SKM-1 treated with dmso at 0.1 percent for 144 hours (cell line): ENCODE measurements at regions not wholly inside any gene's neighbourhood (a gene's known extent, or its start where the extent isn't known, plus 50 kb on each side); places are given as distances from the start of the nearest gene placed in this dataset.

ENCODE experiments used
- DNase-seq: peaks from one replicate; lab custom pipeline; 2025; ENCODE audit not compliant: unreplicated experiment; lab: John Stamatoyannopoulos, UW

DNA sequence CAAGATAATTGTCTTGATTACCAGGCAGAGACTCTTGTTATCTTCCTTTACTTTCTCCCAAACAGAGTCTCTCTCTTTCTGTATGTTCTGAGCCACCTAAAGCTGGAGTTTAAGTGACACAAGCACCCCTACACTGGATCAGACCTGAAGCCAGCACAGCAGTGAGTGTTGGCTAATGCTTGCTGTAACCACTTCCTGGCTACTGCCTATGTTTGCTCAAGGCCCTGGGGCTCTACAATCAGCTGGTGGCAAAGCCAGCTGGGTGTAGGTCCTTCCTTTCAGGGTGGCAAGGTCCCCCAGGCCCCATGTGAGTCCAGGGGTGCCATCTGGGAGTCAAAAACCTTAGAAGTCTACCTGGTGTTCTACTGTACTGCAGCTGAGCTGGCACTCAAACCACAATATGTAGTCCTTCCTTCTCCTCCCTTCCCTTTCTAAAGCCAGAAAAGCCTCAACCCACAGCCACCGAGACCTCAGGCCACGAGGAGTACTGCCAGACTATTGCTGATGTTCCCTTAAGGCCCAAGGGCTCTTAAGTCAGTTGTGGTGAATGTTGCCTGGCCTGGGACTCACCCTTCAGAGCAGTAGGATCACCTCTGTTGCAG lies 416.3 kb downstream of the ADRA2A start:
- no peak for DNase-seq

DNA sequence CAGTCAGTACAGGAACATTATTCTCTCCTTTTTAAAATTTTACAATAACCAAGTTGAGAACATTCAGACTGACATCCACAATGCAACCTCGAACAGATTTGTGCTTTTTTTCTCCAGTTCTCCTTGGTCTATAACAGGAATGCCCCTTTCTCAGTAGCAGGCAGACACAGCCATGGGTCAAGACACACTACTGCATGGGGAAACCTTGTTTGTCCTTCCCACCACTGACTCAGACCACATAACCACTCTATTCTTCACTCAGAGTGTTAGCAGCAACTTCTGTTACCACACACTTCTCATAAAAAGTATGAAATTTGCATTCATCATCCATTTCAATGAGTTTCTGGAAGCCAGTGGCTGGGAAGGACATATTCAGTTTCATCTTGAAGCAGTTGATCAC lies 421.7 kb downstream of the ADRA2A start:
- DNase-seq, result no peak

DNA sequence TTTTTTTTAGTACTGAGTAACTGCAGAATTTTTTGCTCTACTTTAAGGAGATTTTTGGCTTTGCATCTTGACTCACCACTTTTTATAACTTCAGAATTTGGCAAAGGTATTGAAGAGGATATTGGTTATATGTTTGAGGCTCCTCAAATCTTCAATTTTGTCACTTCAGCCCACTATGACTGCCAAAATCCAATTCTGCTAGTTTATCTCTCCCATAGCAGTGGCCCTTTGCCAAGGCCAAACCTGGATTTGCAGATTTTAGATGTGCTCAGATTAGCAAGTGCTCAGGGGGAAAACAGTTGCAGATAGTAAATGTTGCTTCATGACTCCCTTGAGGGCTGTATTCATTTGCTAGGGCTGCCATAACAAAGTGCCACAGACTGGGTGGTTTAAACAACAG lies 427.5 kb downstream of the ADRA2A start:
- DNase-seq, result no peak

- no peak for DNase-seq
Measured at GRCh38 chr10:111506266-111507034, 429.6 kb downstream of the ADRA2A start.

GRCh38 chr10:111511751-111512150 lies 434.9 kb downstream of the ADRA2A start:
- no peak for DNase-seq

DNA sequence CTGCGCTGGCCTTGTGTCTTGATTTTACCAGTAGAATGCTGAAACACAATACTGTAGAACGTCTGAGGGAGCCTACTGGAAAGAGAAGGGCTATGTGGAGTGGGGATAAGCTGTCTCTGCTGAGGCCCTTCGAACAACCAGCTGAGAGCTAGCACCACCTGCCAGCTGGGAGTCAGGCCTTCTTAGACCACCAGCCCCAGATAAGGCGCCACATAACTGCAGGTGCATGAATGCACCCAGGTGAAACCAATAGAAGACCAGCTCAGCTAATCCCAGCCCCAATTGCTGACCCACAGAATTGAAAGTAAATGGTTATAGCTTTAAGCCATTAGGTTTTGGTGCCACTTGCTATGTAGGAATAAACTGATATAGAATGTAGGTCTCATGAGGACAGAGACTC lies 438.4 kb downstream of the ADRA2A start:
- DNase-seq, result no peak

DNA sequence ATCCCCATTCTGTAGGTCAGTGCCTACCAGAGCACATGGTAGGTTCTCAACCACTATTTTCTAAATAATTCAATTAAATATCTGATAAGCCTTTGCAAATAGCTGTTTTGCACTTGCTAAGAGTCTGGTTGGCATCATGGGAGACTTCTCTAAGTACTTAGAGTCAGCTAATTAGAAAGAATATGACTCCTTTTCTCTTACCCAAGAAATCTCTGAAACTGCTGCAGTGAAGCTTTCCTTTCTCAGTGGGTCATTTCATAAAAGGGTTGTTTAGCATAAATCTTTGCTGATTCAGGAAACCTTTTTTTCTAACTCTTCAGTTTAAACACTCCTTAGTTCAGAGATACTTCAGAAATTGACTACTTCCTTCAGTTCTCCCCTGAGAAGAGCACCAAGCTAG lies 438.9 kb downstream of the ADRA2A start:
- no peak for DNase-seq

GRCh38 chr10:111516144-111516543 lies 439.3 kb downstream of the ADRA2A start:
- no peak for DNase-seq

GRCh38 chr10:111522141-111522540 lies 445.3 kb downstream of the ADRA2A start:
- no peak for DNase-seq

GRCh38 chr10:111522551-111522950 lies 445.7 kb downstream of the ADRA2A start:
- DNase-seq, result no peak

DNA sequence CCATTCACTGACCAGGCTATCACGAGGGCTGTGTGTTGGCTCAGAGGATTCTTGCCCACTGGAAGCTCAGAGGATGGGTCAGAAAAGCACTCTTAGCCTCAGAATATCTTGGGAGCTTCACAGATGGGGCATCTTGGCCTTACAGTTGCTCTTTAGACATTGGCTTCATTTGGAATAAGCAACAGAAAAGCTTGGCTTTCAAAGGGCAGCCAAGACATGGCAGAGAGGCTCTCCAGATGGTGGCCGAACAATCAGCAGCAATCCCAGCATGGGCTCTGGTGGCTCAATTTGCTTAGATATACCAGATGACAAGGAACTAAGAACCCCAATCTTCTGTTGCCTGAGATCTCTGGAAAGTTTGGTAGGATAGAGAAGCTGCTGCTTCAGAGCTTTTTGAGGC lies 446.2 kb downstream of the ADRA2A start:
- no peak for DNase-seq

- no peak for DNase-seq
Measured at GRCh38 chr10:111524134-111524533, 447.3 kb downstream of the ADRA2A start.

GRCh38 chr10:111525696-111526095 lies 448.9 kb downstream of the ADRA2A start:
- DNase-seq, result no peak

- DNase-seq, result no peak
Measured at GRCh38 chr10:111531690-111532089, 454.9 kb downstream of the ADRA2A start.

DNA sequence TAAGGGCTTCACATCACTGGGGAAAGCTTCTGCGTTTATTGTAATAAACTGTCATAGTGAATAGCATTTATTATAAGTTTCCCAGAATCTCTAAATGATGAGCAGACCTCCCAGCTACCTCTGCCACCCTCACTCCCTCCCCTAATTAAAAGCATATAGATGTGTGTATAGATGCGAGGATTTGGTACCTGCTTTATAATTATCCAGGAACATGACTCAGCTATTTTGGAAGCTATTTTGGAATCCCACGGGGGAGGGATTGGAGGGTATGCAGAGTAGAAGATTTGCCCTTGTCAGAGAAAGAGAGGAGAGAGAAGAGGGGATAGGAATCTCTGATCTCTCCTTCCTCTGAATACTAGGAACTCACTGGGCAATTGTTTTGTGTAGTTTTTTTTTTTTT lies 455.3 kb downstream of the ADRA2A start:
- DNase-seq, result no peak

- no peak for DNase-seq
Measured at GRCh38 chr10:111539246-111539645, 462.4 kb downstream of the ADRA2A start.

GRCh38 chr10:111543854-111544253 lies 467.0 kb downstream of the ADRA2A start:
- no peak for DNase-seq

- DNase-seq, result no peak
Measured at GRCh38 chr10:111545861-111546605, 469.2 kb downstream of the ADRA2A start.

DNA sequence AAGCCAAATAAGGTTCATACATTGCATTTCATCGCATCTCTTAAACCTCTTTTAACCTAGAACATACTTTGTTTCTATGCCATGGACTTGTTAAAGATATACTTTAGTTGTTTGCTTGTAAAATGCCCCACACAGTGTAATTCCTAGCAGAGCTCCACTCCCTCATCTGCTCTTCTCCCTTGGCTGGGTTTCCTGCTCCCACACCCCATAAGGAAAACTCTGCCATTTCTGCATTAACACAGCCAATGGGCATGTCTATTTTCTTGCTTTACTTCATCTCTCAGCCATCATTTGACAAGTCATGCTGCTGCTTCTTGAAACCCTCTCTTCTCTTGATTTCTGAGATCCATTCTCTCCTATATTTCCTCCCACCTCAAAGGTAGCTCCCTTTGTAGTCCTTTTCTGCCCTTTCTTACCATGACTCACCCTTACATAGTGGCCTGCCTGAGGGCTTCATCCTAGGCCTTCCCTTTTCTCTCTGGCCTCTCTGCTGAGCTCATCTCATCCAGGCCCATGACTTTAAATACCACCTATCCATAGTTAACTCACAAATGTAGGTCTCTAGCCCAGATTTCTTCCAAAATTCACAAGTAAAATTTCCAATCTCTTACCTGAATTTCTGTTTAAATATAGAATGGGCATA lies 471.4 kb downstream of the ADRA2A start:
- DNase-seq, result no peak

GRCh38 chr10:111551001-111551400 lies 474.2 kb downstream of the ADRA2A start:
- no peak for DNase-seq

GRCh38 chr10:111556666-111557065 lies 479.8 kb downstream of the ADRA2A start:
- DNase-seq, result no peak

DNA sequence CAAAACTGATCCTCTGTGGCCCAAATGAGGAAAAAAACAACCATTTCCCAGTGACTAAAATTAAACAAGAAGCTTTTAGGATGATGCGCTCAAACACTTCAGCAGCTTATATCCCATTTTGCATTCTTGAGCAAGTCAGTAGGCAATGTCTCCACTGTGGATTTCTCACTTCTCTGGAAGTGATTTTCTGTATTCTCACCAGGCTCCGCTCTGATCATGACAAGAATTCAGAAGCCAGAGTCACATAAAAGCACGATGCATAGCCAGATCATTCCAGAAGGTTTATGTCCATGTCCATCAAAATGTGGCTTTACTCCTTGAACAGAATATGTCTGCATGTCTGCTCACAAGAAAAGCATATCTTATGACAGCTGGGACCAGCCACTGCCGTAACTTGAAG lies 481.4 kb downstream of the ADRA2A start:
- DNase-seq, result no peak
